ENCODE measurements at regions not wholly inside any gene's neighbourhood (a gene's known extent, or its start where the extent isn't known, plus 50 kb on each side); places are given as distances from the start of the nearest gene placed in this dataset.
A peak's percentile ranks its signal among the peaks of the same experiment; 100 is the strongest.
"Not testable (repeated sequence)": the region's sequence is repeated elsewhere in the genome, so short reads cannot be mapped to it uniquely, and the experiment has no call there.

DNA sequence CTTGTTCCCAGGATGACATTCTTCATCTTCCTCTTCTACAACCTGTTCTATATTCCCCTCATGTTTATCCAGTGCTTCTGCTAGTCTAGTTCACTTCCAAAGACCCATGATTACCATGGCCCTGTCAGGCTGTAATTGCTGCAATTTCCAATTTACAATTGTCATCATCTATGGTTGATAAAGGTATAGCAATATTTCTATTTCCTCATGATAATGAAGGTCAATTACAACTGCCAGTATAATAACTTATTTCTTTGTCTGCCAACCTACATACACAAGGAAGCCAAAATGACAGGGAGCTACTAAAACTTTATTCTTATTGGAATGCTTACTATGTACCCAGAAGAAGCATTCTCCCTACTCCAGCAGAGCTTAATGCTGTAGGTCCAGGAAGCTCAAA, 410.3 kb downstream of the OR4F29 start:
- H3K27ac Mint-ChIP-seq; H3K9me3 Mint-ChIP-seq; DNase-seq; H3K4me1 Mint-ChIP-seq (ENCODE audit: low read depth); H3K4me3 Mint-ChIP-seq; H3K27me3 Mint-ChIP-seq; H3K36me3 Mint-ChIP-seq (ENCODE audit: low read depth): not testable (repeated sequence)

DNA sequence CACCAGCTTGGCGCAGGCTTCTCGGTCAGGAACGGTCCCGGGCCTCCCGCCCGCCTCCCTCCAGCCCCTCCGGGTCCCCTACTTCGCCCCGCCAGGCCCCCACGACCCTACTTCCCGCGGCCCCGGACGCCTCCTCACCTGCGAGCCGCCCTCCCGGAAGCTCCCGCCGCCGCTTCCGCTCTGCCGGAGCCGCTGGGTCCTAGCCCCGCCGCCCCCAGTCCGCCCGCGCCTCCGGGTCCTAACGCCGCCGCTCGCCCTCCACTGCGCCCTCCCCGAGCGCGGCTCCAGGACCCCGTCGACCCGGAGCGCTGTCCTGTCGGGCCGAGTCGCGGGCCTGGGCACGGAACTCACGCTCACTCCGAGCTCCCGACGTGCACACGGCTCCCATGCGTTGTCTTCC, 422.3 kb downstream of the OR4F29 start:
- not testable (repeated sequence) for H3K27me3 Mint-ChIP-seq; H3K36me3 Mint-ChIP-seq (ENCODE audit: low read depth); DNase-seq; H3K9me3 Mint-ChIP-seq; H3K27ac Mint-ChIP-seq; H3K4me3 Mint-ChIP-seq; H3K4me1 Mint-ChIP-seq (ENCODE audit: low read depth)

DNA sequence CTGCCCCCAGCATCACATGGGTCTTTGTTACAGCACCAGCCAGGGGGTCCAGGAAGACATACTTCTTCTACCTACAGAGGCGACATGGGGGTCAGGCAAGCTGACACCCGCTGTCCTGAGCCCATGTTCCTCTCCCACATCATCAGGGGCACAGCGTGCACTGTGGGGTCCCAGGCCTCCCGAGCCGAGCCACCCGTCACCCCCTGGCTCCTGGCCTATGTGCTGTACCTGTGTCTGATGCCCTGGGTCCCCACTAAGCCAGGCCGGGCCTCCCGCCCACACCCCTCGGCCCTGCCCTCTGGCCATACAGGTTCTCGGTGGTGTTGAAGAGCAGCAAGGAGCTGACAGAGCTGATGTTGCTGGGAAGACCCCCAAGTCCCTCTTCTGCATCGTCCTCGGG, 434.2 kb downstream of the OR4F29 start:
- peak; percentile 32 for DNase-seq
- H3K27me3 Mint-ChIP-seq; H3K4me3 Mint-ChIP-seq; H3K36me3 Mint-ChIP-seq (ENCODE audit: low read depth); H3K4me1 Mint-ChIP-seq (ENCODE audit: low read depth); H3K9me3 Mint-ChIP-seq; H3K27ac Mint-ChIP-seq: not testable (repeated sequence)

DNA sequence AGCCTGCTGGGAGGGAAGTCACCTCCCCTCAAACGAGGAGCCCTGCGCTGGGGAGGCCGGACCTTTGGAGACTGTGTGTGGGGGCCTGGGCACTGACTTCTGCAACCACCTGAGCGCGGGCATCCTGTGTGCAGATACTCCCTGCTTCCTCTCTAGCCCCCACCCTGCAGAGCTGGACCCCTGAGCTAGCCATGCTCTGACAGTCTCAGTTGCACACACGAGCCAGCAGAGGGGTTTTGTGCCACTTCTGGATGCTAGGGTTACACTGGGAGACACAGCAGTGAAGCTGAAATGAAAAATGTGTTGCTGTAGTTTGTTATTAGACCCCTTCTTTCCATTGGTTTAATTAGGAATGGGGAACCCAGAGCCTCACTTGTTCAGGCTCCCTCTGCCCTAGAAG, 435.5 kb downstream of the OR4F29 start:
- not testable (repeated sequence) for H3K36me3 Mint-ChIP-seq (ENCODE audit: low read depth); H3K4me1 Mint-ChIP-seq (ENCODE audit: low read depth); DNase-seq; H3K27ac Mint-ChIP-seq; H3K4me3 Mint-ChIP-seq; H3K27me3 Mint-ChIP-seq; H3K9me3 Mint-ChIP-seq

DNA sequence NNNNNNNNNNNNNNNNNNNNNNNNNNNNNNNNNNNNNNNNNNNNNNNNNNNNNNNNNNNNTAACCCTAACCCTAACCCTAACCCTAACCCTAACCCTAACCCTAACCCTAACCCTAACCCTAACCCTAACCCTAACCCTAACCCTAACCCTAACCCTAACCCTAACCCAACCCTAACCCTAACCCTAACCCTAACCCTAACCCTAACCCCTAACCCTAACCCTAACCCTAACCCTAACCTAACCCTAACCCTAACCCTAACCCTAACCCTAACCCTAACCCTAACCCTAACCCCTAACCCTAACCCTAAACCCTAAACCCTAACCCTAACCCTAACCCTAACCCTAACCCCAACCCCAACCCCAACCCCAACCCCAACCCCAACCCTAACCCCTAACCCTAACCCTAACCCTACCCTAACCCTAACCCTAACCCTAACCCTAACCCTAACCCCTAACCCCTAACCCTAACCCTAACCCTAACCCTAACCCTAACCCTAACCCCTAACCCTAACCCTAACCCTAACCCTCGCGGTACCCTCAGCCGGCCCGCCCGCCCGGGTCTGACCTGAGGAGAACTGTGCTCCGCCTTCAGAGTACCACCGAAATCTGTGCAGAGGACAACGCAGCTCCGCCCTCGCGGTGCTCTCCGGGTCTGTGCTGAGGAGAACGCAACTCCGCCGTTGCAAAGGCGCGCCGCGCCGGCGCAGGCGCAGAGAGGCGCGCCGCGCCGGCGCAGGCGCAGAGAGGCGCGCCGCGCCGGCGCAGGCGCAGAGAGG, 441.3 kb downstream of the OR4F29 start:
- H3K27ac Mint-ChIP-seq; H3K4me3 Mint-ChIP-seq; H3K36me3 Mint-ChIP-seq (ENCODE audit: low read depth); H3K27me3 Mint-ChIP-seq; H3K9me3 Mint-ChIP-seq; H3K4me1 Mint-ChIP-seq (ENCODE audit: low read depth): not testable (repeated sequence)
- peak; percentile 28 for DNase-seq

Measured in activated T-cell treated with anti-CD3 and anti-CD28 coated beads, Interleukin-2, amount 50 U/mL, for 24 hours (primary cell).